CD4-positive, alpha-beta T cell treated with Interleukin-17A for 4 hours (primary cell): ENCODE measurements at regions not wholly inside any gene's neighbourhood (a gene's known extent, or its start where the extent isn't known, plus 50 kb on each side); places are given as distances from the start of the nearest gene placed in this dataset.

Experiments used
- DNase-seq: peaks from one replicate; pipeline ENCODE4 v3.0.0-alpha.2; 2020; ENCODE audit warnings: mixed read lengths

DNA sequence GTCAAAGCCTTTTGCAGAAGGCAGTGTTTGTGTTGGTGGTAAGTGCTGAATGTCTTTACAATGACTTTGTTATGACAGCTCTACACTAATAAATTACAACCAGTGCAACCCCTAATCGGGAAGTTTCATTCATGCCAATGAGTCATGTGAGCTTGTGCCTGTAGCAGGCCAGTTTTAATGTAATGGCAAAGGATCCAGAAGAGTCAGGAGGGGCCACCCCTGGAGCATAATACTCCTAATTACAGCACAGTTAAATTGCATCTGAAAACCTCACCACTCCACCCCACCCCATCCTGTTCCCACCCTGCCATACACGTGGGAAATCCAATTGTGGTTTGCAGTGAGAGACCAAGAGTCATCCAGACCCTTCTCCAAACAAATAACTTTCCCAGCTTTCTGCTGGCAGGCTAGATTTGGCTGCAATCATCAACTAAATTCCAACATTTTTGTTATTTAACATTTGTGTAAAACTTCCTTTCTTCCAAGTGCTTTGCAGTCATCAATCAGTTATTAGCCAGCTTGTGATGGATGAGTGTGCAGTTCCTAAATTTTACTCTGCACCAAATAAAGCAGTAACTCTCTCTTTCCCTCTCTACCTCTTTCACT, 277.3 kb upstream of the FAT3 start:
- no peak for DNase-seq

DNA sequence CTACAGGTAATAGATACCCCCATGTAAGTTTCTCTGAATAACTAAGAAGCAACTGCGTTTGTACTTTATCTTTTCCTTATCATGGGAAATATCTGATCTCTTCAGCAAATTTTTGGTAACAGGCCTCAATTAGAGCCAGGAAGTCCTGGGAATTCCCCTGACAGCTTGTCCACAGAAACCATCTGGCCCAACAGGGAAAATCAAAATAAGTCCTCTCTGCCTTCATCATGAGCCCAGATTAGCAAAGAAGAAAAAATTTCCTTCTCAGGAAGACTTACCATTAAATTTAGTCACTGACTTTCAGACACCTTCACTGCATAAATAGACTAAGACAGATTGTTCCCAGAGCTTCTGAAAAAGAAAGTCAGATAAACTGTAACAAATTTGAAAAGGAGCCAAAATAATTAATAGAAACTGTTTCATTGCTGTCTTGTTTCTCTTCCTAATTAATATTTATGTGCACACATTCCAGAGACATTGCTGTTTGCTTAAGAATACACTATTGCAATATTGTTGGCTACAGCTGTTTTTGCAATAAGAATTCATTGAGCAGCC, 278.1 kb upstream of the FAT3 start:
- no peak for DNase-seq

DNA sequence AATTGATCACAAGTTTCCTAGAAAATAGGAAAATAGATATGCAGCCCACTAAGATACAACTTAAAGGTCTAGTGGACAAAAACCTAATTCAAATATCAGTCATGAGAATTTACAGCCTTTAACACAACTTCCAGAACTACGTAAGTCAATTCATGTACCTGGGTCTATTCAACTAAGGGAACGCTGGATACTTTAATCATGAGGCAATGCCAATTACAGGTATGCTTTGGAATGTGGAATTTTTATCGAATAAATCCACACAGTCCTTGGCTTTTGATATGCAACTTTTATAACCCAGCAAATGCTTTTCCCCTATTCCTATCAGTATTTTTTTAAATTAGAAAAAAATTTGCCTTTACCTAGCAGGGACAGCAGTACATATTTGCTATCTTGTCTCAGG, 289.5 kb upstream of the FAT3 start:
- DNase-seq, result no peak

DNA sequence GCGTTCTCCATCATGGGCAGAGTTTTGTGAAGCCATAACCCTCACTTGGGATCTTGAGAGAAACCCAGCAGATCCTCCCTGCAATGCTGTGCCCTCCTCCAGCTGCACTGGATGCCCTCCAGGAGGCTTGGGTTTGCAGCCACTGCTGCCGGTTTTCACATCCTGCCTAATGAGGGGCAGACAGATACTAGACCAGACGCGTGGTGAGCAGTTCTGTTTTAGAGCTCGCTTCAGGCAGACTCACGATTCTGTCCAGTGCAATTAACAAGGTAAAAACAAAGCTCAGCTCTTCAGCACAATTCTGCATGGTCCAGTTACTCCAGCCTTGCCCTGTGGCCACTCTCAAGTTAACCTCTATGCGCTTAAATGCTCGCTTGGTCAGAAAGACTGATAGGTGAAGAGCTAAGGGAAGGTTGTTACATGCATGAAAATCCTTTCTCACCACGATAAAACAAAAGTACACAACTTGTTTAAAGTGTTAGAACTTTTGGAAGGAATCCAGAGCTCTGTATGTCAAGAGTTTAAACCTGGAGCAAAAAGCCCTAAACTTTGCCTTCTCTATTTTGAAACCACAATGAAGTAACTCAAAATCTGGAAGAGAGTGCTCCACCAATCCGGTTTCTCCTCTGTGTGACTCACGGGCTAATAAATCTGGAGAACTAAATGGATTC, 292.3 kb upstream of the FAT3 start:
- no peak for DNase-seq

DNA sequence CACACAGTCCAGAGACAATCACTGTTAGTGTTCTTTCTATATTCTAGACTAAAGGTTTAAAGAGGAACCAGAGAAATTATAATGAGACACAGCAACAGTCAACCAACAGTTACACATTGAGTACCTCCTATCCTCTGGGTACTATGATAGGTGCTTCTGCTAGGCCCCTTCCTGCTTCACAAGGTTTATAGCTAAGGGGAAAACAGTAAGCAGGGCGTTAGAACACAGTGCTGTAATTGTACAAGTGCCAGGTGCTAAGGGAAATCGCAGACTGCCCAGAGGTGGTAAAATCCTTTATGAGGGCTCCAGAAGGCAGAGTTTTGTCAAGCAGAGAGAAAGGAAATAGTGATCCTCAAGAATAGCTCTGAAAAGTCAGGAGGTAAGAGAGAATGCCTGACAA, 297.2 kb upstream of the FAT3 start:
- DNase-seq, result no peak

DNA sequence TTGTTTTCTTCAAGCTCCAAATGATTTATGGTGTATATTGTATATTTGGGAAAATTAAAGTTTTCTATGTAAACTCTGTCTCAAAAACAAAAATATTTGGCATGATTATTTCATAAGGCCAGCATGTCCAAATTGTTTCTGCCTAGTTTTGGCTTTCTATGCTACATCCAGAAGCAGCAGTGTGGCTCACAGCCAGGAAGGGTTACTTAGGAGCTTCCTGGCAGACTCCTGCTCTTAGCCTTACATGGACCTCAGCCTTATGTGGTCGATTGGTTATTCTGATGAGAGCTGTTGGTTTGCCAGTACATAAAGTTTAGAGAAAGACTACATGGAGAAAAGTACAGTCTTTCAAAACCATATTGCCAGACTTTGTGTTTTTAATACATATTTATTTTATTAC, 297.7 kb upstream of the FAT3 start:
- DNase-seq, result no peak

DNA sequence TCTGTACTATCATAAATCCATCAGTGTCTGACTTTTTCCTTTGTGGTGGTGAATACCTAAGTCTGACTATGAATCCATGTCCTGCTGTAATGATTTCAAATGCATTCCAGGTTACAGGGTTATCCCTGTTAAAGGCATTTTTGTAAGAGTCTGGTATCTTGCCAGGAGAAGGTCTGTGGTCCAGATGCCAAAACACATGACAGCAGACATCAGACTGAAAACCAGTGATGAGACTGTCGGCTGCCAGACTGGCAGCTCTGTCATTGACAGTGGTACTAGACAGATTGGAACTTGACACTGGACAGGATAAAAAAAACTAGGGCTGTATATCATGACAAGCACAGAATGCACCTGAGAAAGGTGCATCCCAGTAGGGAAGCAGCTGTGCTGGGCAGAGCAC, 301.8 kb upstream of the FAT3 start:
- no peak for DNase-seq

DNA sequence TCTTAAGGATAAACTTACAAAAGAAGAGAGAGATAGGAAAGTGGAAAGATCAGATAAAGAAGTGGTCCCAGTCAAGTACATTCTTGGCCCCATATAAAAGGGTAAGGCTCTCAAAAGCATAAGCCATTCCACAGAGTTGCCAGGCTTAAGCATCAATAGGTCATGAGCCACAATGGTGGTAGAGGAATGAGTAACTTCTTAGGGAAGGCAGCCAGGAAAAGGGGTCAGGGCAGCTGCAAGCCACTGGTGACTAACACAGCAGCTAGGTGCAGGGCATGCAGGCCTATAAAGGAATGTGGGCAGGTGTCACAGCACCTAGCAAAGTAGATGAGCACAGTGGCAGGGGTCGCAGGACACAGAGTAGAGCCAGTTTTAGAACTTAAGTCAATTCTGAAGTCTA, 302.6 kb upstream of the FAT3 start:
- DNase-seq, result no peak

DNA sequence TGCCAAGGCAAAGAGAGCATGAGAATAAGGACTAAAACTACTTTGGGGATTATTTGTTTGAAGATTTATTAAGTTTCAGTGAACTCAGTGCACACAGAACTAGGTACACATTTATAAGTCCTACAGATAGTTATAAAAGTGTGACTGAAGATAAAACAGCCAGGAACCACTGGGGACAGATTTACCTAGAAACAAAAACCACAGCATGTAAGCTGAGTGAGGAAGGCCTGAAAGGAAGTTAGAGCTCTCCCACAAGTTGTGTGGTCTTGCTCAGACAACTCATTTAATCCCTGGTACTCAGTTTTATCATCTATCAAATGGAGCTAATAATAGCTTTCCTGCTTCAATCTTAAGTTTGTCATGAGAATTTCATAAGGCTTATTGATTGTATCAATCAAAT, 311.2 kb upstream of the FAT3 start:
- DNase-seq, result no peak

DNA sequence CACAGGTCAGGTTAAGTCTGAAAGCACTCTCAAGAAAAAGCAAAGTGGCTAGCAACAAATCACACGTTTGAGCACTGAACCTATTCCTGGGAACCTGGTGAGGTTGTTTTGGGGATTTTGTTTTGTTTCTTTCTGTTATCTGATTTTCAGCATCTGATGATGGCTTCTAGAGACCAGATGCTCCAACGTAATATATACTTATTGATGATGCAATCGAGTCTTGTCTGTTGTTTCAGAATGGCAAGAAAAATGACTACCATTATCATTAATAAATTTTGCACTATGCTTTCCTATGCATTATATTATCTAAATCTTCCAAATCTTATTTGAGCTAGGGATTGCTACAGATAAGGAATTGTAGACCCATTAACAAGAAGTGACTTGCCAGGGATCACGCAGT, 312.3 kb upstream of the FAT3 start:
- no peak for DNase-seq

DNA sequence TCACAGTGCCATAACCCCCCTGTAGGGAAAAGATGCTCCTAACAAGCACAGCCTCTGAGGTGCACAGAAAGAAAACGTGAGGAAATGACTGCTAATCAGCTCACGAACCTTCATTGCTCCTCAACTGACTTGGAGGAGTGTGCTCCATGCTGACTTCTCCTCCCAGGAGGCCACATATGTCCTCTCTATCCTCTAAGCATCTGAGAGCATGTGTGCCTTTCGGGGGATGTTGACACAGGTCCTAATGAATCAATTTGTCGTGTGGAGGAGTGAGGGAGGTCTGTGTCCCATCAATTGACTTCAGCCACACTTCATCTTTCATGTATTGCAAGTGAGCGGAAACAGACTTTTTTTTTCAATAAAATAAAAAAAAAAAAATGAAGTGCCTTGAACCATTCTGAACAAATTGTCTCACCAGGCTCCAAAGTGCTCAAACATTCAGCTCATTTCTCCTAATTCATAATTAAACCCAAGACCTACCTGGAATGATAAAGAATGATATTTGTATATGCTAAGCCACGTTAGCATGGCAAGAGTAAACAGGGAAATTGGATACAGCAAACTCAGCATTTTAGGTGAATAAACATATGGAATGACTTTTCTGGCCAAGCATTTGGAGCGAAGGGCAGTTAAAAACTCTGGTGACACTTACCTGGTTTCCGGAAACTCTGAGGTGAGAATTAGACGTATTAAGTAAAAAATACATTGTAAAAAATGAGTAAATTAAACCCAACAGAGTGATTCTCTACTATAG, 317.6 kb upstream of the FAT3 start:
- no peak for DNase-seq

DNA sequence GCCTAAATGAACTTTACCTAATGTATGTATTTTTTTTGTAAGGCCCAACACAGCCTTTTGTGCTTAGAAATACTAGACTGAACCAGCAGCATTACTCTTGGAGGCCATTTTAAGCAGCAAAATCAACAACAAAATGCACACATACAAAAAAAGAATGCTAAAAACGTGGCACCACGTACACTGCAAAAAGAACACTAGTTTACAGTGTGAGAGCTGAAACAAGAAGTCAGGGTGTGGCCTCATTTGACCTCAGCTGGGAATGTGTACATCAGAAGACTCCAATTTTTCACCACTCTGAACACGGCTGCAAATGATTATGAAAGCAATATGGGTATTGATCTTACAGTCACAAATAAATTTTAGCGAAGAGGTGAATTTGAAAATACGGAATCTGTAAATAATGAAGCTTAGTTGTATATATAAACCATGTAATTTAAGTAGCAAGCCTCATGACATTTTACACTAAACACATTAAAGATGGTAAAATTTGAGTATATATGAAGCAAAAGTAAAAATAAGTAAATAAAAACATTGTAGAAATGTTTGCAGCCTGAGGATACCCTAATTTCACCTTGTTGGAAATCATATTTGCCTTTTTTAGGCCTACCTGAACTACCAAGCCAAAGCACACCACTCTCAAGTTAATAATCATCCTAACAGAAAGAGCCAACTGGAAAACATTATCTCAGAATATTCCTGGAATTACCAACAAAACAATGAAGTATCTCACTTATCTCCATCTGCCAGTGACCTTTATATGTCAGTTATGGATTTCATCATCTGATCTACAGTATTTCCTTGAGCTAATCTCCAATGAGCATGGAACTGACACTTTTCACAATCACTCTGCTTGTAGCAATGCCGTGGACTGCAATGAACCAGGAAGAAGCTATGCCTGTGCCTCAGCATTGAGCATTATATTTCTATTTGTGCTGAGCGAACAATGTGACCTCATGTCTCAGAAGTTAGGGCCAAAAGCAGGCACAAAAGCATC, 319.5 kb upstream of the FAT3 start:
- no peak for DNase-seq

DNA sequence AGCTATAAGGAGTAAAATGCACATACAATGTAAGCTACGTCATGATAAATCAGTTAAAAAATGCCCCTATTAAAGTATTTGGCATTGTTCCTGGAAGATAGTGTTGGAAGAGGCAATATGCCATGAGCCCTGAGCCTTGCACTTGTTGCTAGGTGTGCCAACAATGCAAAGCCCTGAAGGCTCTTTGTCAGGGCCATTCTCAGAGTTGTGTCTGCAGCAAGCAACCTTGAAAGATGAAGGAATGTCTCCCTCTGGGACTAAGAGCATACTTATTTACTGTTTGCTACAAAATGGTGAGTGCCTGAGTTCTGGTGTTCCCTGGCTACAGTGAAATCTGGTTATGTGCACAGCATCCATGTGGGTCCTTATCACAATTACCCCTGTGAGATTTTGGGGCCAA, 322.3 kb upstream of the FAT3 start:
- DNase-seq, result no peak

DNA sequence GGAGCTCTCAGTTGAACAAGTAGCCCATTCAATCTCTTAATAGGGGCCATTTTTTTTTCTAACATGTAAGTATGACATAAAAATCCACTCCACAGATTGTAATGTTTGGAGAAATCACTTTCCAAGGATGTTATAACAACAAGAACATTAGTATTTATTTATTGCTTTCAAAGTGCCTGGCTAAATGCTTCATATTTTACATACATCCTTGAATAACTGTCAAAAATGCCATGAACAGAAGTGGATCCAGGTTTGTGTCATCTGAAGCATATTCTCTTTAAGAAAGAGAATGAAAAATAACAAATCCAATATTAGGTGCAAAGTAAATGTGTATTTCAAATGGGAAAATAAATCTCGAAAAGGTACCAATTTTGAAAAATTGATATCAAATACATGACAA, 344.0 kb upstream of the FAT3 start:
- no peak for DNase-seq

DNA sequence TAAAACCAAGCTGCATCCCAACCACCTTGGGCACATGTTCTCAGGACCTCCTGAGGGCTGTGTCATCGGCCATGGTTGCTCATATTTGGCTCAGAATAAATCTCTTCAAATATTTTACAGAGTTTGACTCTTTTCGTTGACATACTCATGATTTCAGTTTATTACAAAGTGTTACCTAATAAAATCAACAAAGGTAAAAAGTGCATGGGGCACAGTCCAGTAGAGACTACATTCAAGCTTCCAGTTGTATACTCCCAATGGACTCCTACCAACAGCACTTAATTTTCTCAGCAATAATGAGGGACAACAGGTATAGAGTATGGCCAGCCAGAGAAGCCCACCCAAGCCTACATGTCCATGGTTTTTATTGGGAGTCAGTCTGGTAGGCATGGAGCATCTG, 347.9 kb upstream of the FAT3 start:
- DNase-seq, result no peak

DNA sequence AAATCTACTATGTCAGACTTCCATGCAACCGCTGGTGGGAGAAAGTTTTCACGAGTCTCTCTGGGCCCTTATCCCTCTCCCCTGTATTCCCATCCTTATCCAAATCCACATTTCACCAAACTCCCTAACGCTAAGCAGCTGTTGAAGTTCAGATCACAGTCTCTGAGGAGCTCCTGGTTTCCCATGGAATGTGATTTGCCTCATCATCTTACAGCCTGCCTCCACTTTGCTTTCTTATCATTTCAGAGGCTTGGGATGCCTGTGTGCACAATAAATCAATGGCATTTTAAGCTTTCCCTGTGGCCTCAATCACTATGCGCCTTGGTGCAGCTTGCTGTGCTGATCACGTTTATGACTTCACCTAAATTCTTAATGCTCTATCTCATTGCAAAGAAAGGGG, 352.4 kb upstream of the FAT3 start:
- no peak for DNase-seq

DNA sequence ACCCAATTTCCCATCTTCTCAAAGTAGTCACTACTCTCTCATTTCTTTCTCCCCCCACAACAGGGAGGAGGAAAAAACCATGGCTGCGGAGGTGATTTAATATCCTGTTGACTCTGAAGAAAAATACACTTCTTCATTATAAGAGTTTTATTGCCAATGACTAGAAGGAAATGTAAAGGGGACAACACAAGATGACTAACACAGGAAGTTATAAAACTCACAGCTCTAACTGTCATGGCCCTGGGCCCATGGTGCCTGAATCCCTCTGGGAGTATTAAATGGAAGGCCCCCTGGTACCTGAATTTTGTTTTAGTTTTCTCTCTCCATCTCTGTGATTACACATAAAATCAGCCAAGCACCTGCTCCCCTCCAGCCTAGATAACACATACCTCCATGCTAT, 352.8 kb upstream of the FAT3 start:
- no peak for DNase-seq

DNA sequence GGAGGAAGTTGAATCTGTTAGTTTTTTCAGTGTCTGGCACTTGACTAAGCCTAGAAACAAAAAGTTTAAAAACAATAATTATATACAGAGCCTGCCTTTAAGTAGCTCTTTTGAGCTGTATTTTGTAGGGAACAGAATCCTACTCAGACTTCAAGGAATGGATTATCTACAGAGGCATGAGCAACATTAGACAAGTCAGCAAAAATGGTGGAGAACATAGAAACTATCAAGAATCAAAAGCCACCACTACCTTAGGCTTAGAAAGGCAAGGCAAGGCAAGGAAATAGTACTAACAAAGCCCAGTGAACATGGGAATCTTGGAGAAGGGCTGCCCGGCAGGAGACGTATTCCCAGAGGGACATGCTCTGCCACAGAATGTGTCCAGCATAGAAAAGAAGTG, 353.6 kb upstream of the FAT3 start:
- DNase-seq, result no peak

DNA sequence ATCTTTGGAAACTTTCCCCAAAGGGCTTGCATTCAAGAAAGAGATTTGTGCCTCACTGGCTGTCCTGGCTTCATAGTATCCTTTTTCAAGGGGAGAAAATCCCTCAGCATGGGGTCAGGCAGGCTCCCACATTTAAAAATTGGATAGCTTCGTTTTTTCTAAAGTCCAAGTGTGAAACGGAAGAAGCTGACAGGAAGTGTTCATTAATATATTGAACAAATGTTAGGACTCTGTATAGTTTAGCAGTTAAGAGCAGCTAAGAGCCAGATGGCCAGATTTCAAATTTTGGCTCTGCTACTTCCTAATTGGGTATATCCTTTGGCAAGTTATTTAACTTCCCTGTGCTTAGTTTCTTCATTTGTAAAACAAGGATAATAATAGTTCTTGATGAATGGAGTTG, 354.9 kb upstream of the FAT3 start:
- no peak for DNase-seq

DNA sequence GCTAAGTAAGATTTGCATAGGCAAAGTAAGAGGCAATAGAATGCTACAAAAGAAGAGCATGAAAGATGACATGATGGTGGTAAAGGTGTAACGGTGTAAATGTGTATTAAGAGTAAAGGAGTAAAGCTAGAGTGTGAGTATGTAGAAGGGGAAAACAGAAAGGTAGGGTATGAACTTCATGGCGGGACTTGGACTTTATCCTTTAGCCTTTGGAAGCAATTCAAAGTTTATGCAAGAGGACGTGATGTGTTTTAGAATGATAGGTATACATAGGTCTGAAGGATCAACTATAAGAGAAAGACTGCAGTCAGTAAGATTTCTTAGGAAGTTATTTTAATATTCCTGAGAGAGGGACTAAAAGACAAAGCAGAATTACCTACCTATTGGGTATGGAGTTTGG, 358.0 kb upstream of the FAT3 start:
- DNase-seq, result no peak

DNA sequence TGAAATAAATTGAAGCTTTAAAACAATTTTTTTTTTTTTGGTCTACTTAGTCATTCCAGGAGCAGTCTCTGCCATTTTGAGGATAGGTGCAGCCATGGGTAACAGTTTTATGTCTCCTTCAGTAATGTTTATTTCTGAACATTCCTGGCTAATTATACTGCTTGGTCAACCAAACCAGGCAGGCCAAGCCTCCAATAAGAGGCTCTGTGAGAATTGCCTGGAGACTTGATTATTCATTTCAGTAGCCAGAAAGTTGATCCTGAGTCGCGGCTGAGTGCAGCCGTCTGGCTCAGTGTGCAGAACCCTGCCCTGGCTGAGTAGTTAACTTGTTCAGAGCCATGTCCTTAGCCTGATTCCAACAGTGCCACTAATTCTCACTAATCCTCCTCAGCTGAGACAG, 364.0 kb upstream of the FAT3 start:
- no peak for DNase-seq

DNA sequence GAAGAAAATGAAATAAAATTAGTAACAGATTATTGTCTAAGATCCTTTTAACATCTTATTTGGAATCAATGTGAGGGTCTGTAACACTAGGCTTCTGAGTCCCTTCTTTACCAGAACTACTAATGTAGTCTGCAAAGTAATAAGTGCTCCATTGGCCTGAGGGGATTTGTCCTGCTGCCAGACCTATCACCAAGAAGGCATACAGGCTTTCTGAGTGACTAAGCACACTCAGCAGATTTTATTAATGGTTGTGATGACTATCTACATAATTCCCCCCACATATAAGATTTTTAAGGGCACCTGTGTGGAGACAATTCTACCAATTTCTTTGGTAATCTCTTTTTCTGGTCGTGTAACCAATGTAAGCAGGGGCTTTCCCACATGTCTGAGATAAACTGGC, 365.0 kb upstream of the FAT3 start:
- DNase-seq, result no peak

DNA sequence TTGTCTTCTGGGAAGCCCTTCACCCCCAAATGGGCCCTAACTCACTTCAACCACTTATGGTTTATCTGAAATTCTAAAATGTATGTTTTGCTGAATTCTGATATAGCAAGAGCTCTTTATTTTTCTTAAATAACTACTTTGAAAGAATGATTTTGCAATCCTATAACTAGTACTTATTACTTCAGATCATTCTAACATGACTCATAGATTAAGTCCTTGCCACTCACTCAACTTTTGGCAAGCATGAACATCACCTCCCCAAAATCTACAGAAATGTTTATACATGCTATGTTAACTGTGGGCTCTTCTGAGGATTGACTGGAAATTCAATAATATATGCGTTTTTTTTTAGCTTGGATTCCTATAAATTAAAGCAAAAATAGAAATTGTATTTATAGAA, 367.4 kb upstream of the FAT3 start:
- DNase-seq, result no peak
